Testis (tissue), 2 donors: ENCODE measurements at regions not wholly inside any gene's neighbourhood (a gene's known extent, or its start where the extent isn't known, plus 50 kb on each side); places are given as distances from the start of the nearest gene placed in this dataset.

ENCODE experiments used
- CTCF ChIP-seq, 3 experiments: fragments of 450-650 bp in 2 of 3; fragments of 200-600 bp in 1 of 3; sonication (generic) in 1 of 3; IDR thresholded peaks; one replicate each; pipeline ENCODE4 v1.5.1; 2016 to 2019; ENCODE audit warnings: antibody characterized with exemption in 3 of 3, mild to moderate bottlenecking in 2 of 3, moderate library complexity in 1 of 3
- POLR2A ChIP-seq: fragments of 450-650 bp; IDR thresholded peaks from one replicate; pipeline ENCODE4 v1.6.1; 2017; ENCODE audit warnings: antibody characterized with exemption, mild to moderate bottlenecking, moderate library complexity

DNA sequence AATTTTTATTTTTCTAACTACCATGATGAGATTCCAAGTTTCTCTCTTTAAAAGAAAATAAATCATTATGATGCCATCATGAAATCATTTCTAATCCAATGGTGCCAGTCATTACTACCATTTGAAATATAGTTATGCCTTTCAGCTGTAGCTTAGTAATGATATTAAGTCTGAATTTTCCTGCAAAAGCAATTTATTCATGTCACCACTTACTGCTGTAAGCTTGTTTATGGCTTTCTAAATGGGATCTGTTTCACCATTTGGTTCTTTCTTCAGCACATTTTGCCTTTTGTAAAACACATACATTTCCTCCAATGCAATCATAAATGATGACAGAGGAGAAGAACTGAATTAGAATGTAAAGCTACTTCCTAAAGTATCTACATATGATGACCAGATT lies 130.5 kb downstream of the SEM1 start:
- TF ChIP-seq POLR2A (no peak), CTCF (IDR thresholded peaks at IDR 0.05) (no peak)
